Trophoblast cell (in vitro differentiated cells and primary cell): ENCODE measurements at regions not wholly inside any gene's neighbourhood (a gene's known extent, or its start where the extent isn't known, plus 50 kb on each side); places are given as distances from the start of the nearest gene placed in this dataset.

ENCODE experiments used
- DNase-seq, 2 donors: peaks; one replicate each; pipeline ENCODE4 v3.0.0-alpha.2; 2016
- H2AFZ ChIP-seq: 2 replicates; pipeline ENCODE4 v1.6.1; 2013; ENCODE audit warnings: low read length, moderate library complexity, mild to moderate bottlenecking; ENCODE audit not compliant: insufficient read depth, poor library complexity
- H2AK5ac ChIP-seq: 2 replicates; pipeline ENCODE4 v1.6.1; 2013; ENCODE audit warnings: mild to moderate bottlenecking, low read length
- H2BK120ac ChIP-seq: 2 replicates; pipeline ENCODE4 v1.6.1; 2013; ENCODE audit warnings: low read length, mild to moderate bottlenecking, moderate library complexity; ENCODE audit not compliant: insufficient read depth, poor library complexity
- H2BK12ac ChIP-seq: 2 replicates; pipeline ENCODE4 v1.6.1; 2013; ENCODE audit warnings: mild to moderate bottlenecking, low read length, moderate library complexity
- H2BK5ac ChIP-seq: 2 replicates; pipeline ENCODE4 v1.6.1; 2013; ENCODE audit warnings: low read length, low read depth, moderate library complexity, mild to moderate bottlenecking; ENCODE audit not compliant: poor library complexity
- H3K14ac ChIP-seq: 2 replicates; pipeline ENCODE4 v1.6.1; 2013; ENCODE audit warnings: mild to moderate bottlenecking, low read length
- H3K18ac ChIP-seq: 2 replicates; pipeline ENCODE4 v1.6.1; 2013; ENCODE audit warnings: mild to moderate bottlenecking, low read length
- H3K23ac ChIP-seq: 2 replicates; pipeline ENCODE4 v1.6.1; 2013; ENCODE audit warnings: low read length
- H3K27ac ChIP-seq: 2 replicates; pipeline ENCODE4 v1.5.1; 2013; ENCODE audit warnings: low read depth, mild to moderate bottlenecking, inconsistent platforms, low read length, moderate library complexity
- H3K27me3 ChIP-seq: 2 replicates; pipeline ENCODE4 v1.6.1; 2013; ENCODE audit warnings: inconsistent platforms, mild to moderate bottlenecking, low read length, moderate library complexity; ENCODE audit not compliant: insufficient read depth
- H3K36me3 ChIP-seq, 2 experiments: 1 replicate in 1 of 2; 2 replicates in 1 of 2; pipeline ENCODE4 v1.6.1; 2013; ENCODE audit warnings: low read length in 2 of 2, mild to moderate bottlenecking in 2 of 2, moderate library complexity in 1 of 2; ENCODE audit not compliant: insufficient read depth in 2 of 2, control insufficient read depth in 1 of 2
- H3K4ac ChIP-seq: 2 replicates; pipeline ENCODE4 v1.6.1; 2013; ENCODE audit warnings: low read depth, mild to moderate bottlenecking, low read length, moderate library complexity
- H3K4me1 ChIP-seq, 2 experiments: 1 replicate in 1 of 2; 2 replicates in 1 of 2; pipeline ENCODE4 v1.6.1; 2013; ENCODE audit warnings: low read length in 2 of 2, mild to moderate bottlenecking in 2 of 2, moderate library complexity in 1 of 2; ENCODE audit not compliant: insufficient read depth in 2 of 2, control insufficient read depth in 1 of 2
- H3K4me2 ChIP-seq: 2 replicates; pipeline ENCODE4 v1.6.1; 2013; ENCODE audit warnings: inconsistent platforms, mild to moderate bottlenecking, low read length, moderate library complexity
- H3K4me3 ChIP-seq: 2 replicates; pipeline ENCODE4 v1.5.1; 2013; ENCODE audit warnings: mild to moderate bottlenecking, low read depth, low read length, inconsistent platforms
- H3K79me1 ChIP-seq: one replicate; pipeline ENCODE4 v1.6.1; 2013; ENCODE audit warnings: low read length
- H3K79me2 ChIP-seq: 2 replicates; pipeline ENCODE4 v1.6.1; 2013; ENCODE audit warnings: low read length, mild to moderate bottlenecking; ENCODE audit not compliant: control insufficient read depth, insufficient read depth, poor library complexity
- H3K9ac ChIP-seq: 2 replicates; pipeline ENCODE4 v1.6.1; 2013; ENCODE audit warnings: mild to moderate bottlenecking, low read length
- H3K9me3 ChIP-seq: 2 replicates; pipeline ENCODE4 v1.6.1; 2013; ENCODE audit warnings: low read depth, mild to moderate bottlenecking, control low read depth, inconsistent platforms, low read length; ENCODE audit not compliant: insufficient read depth
- H4K12ac ChIP-seq: 2 replicates; pipeline ENCODE4 v1.6.1; 2013; ENCODE audit warnings: low read depth, mild to moderate bottlenecking, low read length, moderate library complexity
- H4K8ac ChIP-seq: 2 replicates; pipeline ENCODE4 v1.6.1; 2013; ENCODE audit warnings: low read depth, mild to moderate bottlenecking, low read length, moderate library complexity
- H4K91ac ChIP-seq: one replicate; pipeline ENCODE4 v1.6.1; 2013; ENCODE audit warnings: low read depth, mild to moderate bottlenecking, low read length, moderate library complexity
- WGBS: extraction: QIAGEN DNeasy Blood & Tissue Kit; methylation state at CpG from one replicate; pipeline ENCODE4 v1.1.7; 2013; ENCODE audit warnings: missing lambda C conversion rate; ENCODE audit not compliant: insufficient read length, insufficient coverage; ENCODE audit errors: extremely low coverage; 5-methylcytosine and 5-hydroxymethylcytosine counted together

- H3K36me3 ChIP-seq, result no peaks in the 10 kb centered on the region
- H2BK120ac ChIP-seq, result no peak overlapping the region
- no peak overlapping the region for H4K8ac ChIP-seq
- H2BK12ac ChIP-seq, result no peak overlapping the region
- no peak overlapping the region for H3K4ac ChIP-seq
- no peak overlapping the region for H3K4me3 ChIP-seq
- H3K79me1 ChIP-seq, result no peaks in the 10 kb centered on the region
- no peaks in the 10 kb centered on the region for H3K27me3 ChIP-seq
- H3K79me2 ChIP-seq, result no peaks in the 10 kb centered on the region
- H3K9me3 ChIP-seq, result no peaks in the 10 kb centered on the region
- H3K23ac ChIP-seq, result no peak overlapping the region
- H3K14ac ChIP-seq, result no peak overlapping the region
- no peak overlapping the region for H2BK5ac ChIP-seq
- no CpG with 5 or more reads among the region's 16 CpGs for WGBS
- no peak overlapping the region for H3K18ac ChIP-seq
- H4K12ac ChIP-seq, result no peak overlapping the region
- H2AK5ac ChIP-seq, result no peak overlapping the region
- H4K91ac ChIP-seq, result no peak overlapping the region
- DNase-seq, result no peak
- H3K4me2 ChIP-seq, result no peak overlapping the region
- H2AFZ ChIP-seq, result no peak overlapping the region
- H3K27ac ChIP-seq, result no peak overlapping the region
- no peaks in the 10 kb centered on the region for H3K4me1 ChIP-seq
- H3K9ac ChIP-seq, result no peak overlapping the region
Observed at GRCh38 chr7:16063716-16064675, 357.3 kb downstream of the CRPPA start.

DNA sequence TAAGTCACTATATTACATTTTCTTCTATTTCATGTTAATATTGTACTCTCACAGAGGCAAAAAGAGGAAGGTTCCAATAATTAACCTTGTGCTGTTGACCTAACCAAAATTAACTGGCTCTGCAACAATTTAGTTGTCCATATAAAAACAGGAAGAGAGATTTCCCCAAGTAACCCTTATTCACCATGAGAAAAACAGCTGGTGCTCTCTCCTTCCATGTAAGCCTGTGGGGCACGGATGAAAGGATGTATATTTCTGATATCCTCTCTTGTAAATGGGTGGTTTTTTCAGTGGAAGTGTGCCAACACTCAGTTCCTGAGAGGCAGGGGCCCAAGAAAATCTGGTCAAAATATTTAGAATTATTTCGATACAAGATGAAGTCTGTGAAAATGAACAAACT, 358.1 kb downstream of the CRPPA start:
- no peaks in the 10 kb centered on the region for H3K79me2 ChIP-seq
- no peak overlapping the region for H4K91ac ChIP-seq
- no peak overlapping the region for H3K23ac ChIP-seq
- no peaks in the 10 kb centered on the region for H3K4me1 ChIP-seq
- H3K36me3 ChIP-seq, result no peaks in the 10 kb centered on the region
- H3K27ac ChIP-seq, result no peak overlapping the region
- no peak overlapping the region for H2BK120ac ChIP-seq
- H4K12ac ChIP-seq, result no peak overlapping the region
- no peaks in the 10 kb centered on the region for H3K9me3 ChIP-seq
- no peak overlapping the region for H2BK5ac ChIP-seq
- no peak for DNase-seq
- H3K14ac ChIP-seq, result no peak overlapping the region
- H2AFZ ChIP-seq, result no peak overlapping the region
- H3K18ac ChIP-seq, result no peak overlapping the region
- no peak overlapping the region for H3K4ac ChIP-seq
- no peak overlapping the region for H3K4me3 ChIP-seq
- H2AK5ac ChIP-seq, result no peak overlapping the region
- no peak overlapping the region for H3K4me2 ChIP-seq
- H3K27me3 ChIP-seq, result no peaks in the 10 kb centered on the region
- no CpG with 5 or more reads among the region's 2 CpGs for WGBS
- no peak overlapping the region for H2BK12ac ChIP-seq
- H4K8ac ChIP-seq, result no peak overlapping the region
- H3K9ac ChIP-seq, result no peak overlapping the region
- H3K79me1 ChIP-seq, result no peaks in the 10 kb centered on the region

DNA sequence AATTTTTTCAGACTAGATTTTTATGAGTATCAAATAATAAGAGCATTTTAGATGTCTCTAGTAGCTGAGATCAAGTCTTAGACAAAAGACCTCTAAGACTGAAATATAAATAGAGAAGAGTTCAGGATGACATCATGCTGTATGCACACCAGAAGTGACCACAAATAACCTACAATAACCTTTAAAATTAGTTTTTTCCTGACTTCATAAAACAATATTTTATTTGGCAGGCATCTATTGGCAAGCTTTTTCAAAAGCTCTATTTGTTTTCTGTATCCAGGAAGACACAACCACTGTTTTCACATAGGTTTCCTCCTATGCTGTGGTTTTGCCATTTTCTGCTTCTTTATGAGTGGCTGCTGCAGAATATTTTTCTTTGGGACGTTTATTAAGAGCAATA, 359.1 kb downstream of the CRPPA start:
- no peak overlapping the region for H3K9ac ChIP-seq
- no peak overlapping the region for H3K27ac ChIP-seq
- H2BK120ac ChIP-seq, result no peak overlapping the region
- no peaks in the 10 kb centered on the region for H3K27me3 ChIP-seq
- no peak for DNase-seq
- no peaks in the 10 kb centered on the region for H3K79me1 ChIP-seq
- H3K4ac ChIP-seq, result no peak overlapping the region
- no peak overlapping the region for H2AFZ ChIP-seq
- H2BK5ac ChIP-seq, result no peak overlapping the region
- no peaks in the 10 kb centered on the region for H3K79me2 ChIP-seq
- H3K4me2 ChIP-seq, result no peak overlapping the region
- H3K4me1 ChIP-seq, result no peaks in the 10 kb centered on the region
- H2BK12ac ChIP-seq, result no peak overlapping the region
- H3K23ac ChIP-seq, result no peak overlapping the region
- no peak overlapping the region for H2AK5ac ChIP-seq
- H4K12ac ChIP-seq, result no peak overlapping the region
- no peak overlapping the region for H3K4me3 ChIP-seq
- H3K36me3 ChIP-seq, result no peaks in the 10 kb centered on the region
- no CpG with 5 or more reads among the region's 1 CpG for WGBS
- no peak overlapping the region for H4K91ac ChIP-seq
- H3K9me3 ChIP-seq, result no peaks in the 10 kb centered on the region
- H3K14ac ChIP-seq, result no peak overlapping the region
- H4K8ac ChIP-seq, result no peak overlapping the region
- no peak overlapping the region for H3K18ac ChIP-seq

GRCh38 chr7:16061630-16062029, 359.7 kb downstream of the CRPPA start:
- Histone ChIP-seq H2AK5ac (no peak overlapping the region), H2BK12ac (no peak overlapping the region), H3K18ac (no peak overlapping the region), H3K14ac (no peak overlapping the region), H3K79me1 (no peaks in the 10 kb centered on the region), H4K8ac (no peak overlapping the region), H2BK120ac (no peak overlapping the region), H3K9me3 (no peaks in the 10 kb centered on the region), H3K36me3 (no peaks in the 10 kb centered on the region), H4K12ac (no peak overlapping the region), H3K27ac (no peak overlapping the region), H2BK5ac (no peak overlapping the region), H3K27me3 (no peaks in the 10 kb centered on the region), H3K4me1 (no peaks in the 10 kb centered on the region), H3K4ac (no peak overlapping the region), H3K23ac (no peak overlapping the region), H3K4me3 (no peak overlapping the region), H3K9ac (no peak overlapping the region), H3K4me2 (no peak overlapping the region), H3K79me2 (no peaks in the 10 kb centered on the region), H4K91ac (no peak overlapping the region), H2AFZ (no peak overlapping the region)
- no CpG with 5 or more reads among the region's 1 CpG for WGBS
- no peak for DNase-seq
